ENCODE measurements at regions not wholly inside any gene's neighbourhood (a gene's known extent, or its start where the extent isn't known, plus 50 kb on each side); places are given as distances from the start of the nearest gene placed in this dataset.
A peak's percentile ranks its signal among the peaks of the same experiment; 100 is the strongest.

DNA sequence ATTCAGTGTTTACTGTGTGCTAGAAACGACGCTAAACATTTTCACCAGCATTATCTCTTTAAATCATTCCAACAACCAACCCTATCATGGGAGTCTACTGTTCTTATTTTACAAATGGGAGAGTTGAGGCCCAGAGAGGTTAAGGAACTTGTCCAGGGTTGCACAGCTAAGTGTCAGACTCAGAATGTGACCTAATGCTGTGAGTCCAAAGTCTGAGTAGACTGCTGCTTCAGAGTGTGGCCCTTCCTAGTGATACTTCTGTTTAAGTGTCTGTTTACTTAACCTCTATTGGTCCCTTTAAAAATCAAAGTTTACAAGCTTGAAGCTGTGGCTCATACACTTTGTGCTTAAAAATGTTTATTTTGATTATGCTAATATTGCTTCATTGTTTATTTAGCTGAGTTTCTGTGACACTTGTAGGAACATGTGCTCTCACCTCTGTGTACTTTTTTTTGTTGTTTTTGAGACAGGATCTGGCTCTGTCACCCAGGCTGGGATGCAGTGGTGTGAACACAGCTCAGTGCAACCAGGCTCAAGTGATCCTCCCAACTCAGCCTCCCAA lies 84.4 kb upstream of the SYPL1 start:
- DNase-seq = no peak

DNA sequence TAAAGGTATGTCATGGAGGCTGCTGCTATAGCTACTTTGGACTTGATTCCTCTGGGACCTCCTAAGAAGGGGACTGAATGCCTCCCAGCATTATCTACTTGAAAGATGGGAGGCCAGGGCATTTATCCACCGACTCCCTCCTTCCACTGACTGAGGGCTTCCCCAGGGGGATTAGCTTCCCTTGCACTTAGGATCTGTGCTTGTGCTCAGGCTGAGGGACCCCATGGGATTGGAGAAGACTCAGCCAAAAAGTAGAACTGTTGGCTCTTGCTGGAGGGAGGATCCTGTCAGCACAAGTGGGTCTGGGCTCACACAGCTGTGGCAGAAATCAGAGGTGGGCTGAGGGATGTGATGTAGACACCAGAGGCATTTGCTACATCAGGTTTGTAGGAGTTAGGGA lies 81.5 kb upstream of the SYPL1 start:
- DNase-seq = no peak

DNA sequence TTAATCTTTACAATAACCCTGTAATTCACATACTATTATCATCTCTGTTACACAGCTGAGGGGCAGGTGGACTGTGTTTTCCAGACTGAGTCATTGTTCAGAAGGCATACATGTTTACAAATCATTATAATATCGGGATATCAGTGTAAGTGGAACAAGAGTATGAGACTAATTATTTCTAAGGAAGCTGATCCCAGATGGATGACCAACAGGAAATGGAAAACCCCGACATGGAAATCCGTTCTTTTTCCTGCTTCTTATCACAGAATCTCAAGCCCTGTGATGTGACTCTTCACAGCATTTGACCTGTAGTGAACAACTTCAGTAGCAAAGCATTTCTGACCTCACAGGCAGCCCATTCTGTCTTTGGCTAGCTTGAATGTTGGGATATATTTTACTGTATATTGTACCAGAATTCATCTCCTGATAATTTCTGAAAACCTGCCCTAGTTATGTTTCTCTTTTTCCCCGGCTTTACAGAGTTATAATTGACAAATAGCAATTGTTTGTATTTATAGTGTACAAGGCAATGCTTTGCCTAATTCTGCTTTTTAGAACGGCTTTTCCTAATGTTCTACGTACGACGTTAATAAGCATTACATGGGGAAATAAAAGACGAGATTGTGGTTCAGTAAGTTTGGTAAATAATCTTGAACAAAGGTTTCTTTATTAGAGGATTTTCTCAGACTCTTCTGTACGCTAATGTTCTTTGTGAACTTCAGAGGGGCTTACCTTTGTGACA lies 78.6 kb upstream of the SYPL1 start:
- DNase-seq = no peak

DNA sequence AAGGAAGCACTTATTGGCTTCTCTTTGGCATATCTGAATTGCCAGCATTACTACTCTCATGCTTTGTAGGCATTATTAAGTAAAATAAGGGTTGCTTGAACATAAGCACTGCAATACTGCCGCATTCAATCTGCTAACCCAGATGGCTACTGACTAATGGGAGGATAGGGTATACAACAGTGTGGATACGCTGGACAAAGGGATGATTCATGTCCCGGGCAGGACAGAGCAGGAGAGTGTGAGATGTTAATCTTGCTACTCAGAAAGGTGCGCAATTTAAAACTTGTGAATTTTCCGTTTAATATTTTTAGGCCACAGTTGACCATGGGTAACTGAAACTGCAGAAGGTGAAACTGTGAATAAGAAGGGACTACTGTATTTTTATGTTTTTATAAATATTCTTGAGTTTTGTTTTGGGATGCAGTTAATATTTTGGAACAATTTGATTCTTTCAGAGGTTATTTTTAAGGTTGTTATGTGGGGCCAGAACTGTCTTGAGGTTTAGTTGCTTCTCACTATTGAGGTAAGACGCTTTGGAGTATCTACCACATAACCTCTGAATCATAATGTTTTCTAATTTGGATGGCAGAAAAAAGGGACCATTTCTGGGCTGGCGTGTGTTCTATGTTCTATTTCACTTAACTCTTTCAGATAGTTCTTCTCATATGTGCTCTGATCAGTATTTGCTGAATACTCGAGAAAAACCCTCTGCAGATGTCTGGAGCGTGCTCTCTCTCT lies 75.7 kb upstream of the SYPL1 start:
- DNase-seq = no peak

DNA sequence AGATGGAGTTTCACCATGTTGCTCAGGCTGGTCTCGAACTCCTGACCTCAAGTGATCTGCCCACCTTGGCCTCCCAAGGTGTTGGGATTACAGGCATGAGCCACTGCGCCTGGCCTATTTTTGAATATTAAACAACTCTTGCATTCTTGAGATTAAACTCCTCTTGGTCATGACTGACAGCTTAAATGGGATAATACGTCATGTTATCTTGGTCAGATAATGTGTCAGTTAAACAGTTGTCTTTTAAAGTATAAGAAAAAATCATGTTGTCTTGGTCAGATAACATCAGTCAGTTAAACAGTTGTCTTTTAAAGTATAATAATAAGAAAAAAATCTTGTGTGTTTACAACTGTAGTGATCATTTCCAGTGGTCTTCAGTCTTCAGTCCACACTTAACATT lies 73.6 kb upstream of the SYPL1 start:
- DNase-seq = no peak

DNA sequence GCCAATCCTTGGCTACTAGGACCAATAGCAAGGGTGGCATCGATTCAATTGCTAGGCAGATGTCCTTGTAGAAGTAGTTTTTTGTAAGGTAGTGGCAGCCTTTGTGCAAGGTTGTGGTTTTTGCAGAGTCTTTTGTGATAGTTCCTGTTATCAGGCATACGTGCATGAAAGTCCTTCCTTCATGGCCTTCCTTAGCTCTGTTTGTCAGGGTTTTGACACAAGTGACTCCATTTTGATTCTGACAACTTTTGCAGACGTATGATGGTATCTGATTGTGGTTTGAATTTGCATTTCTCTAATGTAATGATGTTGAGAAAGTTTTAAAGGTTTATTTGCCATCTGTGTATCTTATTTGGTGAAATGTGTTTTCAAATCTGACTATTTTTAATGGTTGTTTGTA lies 71.8 kb upstream of the SYPL1 start:
- DNase-seq = no peak

DNA sequence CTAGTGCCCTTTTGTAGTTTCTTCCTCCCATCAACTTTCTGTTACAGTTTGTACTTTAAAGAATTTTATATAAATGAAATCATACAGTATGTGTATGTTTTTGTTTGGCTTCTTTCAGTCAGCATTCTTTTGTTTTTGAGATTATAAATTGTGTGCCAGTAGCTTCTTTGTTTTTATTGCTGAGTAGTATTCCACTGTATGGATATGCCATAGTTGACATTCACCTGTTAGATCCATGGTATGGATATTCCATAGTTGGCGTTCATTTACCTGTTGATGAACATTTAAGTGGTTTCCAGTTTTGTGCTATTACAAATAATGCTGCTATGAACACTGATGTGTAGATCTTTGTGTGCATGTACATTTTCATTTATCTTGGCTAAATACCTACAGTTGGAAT lies 70.8 kb upstream of the SYPL1 start:
- no peak for DNase-seq

DNA sequence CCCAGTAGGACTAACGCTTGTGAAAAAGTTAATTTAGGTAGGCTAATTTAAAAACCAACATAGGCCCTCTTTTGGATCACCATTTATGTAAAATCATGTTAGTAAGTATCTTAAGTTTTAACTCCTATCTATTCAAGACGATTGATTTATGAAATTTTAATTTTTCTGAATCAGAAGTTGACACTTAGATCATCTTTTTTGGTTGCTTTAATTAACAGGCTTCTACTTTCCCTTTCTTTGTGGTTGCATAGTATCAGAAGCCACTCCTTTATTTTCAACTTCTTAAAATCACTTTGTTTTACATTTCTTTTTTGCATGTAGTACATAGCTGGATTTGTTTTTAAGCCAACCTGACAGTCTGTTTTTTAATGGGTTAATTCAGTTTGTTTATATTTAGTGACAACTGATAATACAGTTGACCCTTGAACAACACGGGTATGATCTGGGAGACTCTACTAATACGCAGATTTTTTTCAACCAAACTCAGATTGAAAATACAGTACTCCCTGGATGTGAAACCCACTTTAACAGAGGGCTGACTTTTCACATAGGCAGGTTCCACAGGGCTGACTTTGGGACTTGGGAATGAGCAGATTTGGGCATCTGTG lies 69.7 kb upstream of the SYPL1 start:
- DNase-seq = no peak

DNA sequence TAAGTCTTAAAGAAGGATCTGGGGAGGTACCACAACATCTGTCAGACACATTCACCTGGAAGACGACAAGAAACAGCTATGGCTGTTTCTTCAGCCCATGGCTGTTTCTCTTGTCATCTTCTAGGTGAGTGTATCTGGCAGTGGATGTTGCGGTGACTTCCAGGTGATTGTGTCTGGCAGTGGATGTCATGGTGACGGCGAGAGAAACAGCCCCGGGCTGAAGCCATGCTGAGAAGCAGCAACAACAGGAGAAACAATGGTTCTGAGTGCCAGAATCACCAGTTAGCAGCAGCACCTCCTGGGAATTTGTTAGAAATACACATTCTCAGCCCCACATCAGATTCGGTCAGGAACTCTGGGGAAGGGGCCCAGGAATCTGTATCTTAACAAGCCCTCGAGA lies 68.6 kb upstream of the SYPL1 start:
- DNase-seq = no peak

DNA sequence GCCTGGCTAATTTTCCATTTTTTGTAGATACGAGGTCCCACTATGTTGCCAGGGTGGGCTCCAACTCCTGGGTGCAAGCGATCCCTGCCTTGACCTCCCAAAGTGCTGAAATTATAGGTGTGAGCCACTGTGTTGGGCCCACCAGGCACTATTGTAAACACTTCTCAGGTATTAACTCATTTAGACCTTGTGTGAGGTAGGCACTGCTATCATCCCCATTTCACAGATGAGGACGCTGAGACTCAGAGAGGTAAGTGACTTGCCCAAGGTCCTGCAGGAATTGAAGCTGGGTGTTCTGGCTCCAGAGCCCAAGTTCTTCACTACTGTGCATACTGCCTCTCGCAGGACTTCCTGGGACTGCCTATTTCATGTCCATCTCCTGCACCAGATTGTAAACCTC lies 67.1 kb upstream of the SYPL1 start:
- no peak for DNase-seq

DNA sequence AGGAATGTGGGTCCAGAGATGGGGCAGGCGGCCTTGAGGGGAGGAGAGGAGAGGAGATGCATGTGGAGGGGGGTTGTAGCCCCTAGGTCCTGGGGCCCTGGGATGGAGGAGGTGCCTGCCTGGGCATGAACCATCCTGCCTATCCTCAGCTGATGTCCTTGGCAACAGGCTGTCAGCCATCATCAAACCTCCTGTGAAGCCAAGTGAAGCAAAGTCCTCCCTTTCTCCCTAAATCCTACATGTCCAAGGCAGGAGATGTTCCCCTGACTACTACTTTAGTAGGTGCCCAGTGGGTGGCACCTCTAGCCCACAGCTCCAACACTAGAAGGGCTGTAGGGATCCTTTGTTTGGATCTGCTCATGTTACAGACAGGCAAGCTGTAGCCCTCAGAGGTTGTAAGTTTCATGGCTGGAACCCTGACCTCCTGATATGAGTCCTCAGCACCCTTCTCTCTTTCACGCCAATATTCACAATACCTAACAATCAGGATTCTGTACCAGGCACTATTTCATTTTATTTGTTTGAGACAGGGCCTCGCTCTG lies 66.6 kb upstream of the SYPL1 start:
- DNase-seq = no peak

DNA sequence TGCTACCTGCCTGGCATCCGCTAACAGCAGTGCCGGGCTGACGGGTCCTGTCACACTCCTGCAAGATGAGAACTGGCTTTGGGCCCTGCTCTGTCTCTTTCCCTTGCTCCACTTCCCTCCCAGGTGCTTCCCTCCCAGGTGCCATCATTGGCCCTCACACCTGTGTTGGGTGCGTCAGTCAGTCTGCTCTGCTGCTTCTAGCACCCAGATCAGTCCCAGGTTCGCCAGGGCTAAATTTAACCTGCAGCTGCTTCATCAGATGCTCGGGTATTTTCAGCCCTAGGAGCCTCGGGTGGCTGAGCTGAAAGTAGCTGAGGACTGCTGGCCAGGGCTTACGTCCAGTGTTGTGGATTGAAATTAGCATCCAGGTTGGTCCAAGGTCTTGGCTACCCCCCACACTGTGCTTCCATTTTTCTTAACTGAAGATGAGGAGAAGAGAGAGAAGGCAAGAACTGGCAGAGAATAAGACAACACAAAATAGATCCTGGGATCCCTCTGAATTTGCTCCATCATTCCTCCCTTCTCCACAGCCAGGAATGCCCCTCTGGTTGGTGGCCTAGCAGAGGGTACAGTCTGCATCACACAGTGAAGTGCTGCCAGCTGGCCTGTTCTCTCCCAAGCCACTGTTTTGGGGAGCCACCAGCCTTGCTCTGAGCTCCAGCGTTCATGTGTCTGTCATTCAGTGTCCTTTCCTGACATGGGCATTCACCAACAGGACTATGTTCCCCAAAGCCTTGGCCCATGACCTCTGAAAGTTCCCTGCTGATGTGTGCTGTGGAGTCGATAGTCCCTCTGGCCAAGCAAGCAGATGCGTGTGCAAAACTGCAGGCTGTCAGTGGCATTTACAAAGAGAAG lies 65.9 kb upstream of the SYPL1 start:
- no peak for DNase-seq

DNA sequence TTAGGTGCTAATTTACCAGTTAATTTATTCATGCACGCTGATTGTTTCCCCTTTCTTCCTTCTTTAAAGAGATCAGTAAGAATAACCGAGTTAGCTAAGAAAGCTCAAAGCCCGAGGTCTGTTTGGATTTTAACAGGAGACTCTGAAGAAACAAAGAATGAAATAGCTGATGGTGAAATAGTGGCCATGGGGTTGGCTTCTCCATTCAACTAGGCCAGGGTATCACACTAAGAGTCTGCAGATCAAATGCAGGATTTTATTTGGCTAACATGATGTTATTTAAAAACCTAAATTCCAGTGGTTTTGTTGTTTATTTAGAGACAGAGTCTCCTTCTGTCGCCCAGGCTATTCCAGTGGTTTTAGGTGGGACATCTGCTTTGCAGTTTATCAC lies 65.2 kb upstream of the SYPL1 start:
- DNase-seq = no peak

DNA sequence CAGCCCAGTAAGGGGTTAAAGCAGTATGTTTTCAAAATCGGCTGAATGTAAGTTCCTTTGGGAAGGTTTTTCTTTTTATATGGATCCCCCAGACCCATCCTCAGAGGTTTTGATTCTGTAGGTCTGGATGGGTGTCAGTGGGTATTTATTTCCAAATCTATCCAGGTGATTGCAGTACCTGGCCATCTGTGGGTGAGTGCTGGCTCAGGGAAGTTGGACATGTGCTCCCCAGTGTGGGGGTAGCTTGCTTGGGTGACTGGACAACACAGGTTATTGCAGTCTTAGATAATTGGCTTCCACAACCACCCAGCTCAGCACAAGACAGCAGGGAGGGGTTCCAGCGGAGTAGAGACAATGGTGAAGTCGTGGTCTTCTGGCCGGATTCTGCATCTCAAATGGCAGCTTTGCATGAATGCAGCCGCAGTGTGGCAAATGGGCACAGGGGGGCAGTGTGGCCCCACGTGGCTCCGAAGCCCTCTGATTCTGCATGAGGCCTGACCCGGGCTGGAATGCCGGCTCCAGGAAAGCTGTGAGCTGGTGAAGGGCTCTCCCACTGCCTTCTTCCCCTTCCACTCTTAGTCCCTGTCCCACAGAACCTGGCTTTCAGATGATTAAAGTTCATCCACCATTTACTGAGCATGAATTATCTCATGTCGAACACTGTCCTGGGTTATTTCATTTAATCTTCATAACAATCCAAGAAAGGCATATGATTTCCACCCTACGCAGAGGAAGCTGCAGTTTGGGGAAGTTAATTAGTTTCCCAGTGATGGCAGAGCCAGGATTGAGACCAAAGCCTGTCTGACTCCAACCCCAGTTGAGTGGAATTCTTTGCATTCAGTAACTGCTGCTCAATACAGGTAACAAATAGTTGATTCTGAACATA lies 64.5 kb upstream of the SYPL1 start:
- peak; percentile 25 for DNase-seq

DNA sequence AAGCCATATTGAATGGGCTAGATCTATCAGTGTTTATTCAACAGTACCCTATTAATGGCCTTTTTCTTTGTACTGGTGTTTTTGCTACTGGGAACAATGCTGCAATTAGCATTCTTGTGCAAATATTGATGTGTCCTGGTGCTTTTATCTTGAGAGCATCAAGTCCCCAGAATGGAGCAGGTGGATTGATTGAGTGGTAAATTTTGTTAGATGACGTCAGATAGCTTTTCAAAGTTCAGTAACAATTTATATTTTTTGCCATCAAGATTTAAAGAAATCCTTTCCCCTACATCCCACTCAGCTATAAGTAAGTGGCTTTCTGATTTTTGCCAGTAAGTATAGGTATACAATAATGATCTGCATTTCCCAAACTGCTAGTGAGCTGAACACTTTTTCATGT lies 63.4 kb upstream of the SYPL1 start:
- no peak for DNase-seq

DNA sequence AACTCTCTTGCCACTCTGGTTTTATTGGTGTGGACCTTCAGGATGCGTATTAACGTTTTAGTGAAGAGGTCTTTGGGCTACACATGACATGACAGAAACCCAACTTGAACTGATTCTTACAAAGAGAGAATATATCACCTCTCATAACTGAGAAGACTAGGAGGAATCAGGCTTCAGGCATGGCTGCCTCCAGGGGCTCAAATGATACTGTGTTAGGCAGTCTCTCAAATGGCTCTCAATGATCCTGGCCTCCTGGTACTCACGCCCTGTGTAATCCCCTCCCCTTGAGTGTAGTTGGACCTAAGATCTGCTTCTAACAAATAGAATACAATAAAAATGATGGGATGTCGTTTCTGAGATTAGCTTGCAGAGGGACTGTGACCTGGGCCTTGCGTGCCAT lies 58.5 kb upstream of the SYPL1 start:
- DNase-seq = no peak

DNA sequence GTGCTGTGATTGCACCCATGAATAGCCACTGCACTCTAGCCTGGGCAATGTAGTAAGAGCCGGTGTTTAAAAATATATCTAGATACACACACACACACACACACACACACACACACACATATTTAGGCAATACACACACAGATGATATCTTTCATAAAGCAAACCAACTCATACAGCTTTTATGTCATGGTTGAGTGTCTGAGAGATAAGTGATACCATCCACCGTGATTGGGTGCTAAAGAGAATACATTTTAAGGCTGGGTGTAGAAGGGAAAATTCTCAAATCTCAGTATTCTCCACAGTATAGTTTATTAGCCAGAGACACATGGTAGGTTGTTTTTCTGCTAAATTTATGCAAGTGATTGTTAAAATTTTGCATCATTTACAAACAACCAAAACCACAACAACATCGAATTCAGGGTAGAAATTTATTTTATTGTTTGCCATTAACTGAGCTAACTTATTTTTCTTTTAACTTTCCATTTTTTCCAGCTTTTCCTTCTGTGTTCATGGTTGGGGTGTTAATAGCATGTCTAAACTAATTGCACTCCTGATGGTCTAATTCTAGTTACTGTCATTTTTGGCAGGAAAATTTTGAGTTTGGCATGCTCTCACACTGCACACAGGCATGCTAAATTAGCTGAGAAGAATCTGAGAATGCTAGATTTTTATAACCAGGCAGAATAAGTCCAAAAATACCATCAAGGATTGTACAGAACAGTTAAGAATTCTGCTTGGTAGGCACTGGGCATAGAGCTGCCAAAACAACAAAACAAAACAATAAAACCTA lies 57.9 kb upstream of the SYPL1 start:
- DNase-seq = no peak

DNA sequence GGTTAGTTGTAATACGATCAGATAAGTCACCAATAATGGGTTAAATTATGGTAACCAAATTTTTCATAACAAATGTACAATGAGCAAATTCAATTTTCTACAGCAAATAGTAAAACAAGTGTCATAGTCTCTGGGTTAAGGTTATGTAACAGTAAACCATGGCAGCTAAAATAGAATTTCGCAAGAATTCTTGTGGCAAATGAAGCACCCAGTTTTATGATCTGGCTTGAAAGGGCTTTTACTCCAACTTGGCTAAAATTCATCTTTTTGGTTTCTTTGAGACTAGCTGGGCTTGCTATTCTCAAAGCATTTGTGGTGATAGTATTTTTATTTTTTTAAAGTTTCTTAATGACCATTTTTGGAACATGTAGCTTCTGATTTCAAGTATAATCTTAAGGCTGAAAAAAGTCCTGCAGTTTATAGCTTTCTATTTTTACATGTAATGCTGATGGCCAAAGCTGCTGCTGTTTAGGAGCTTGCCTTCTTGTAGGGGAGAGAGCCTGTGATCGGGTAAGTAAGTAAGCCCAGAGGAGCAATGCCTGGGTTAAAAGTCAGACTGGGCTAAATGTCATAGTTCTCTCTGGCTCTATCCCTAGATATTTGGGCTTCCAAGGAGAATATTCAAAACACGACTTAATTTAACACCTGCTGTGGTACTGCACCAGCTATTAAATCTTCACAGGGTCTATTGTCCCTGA lies 55.5 kb upstream of the SYPL1 start:
- DNase-seq = no peak

DNA sequence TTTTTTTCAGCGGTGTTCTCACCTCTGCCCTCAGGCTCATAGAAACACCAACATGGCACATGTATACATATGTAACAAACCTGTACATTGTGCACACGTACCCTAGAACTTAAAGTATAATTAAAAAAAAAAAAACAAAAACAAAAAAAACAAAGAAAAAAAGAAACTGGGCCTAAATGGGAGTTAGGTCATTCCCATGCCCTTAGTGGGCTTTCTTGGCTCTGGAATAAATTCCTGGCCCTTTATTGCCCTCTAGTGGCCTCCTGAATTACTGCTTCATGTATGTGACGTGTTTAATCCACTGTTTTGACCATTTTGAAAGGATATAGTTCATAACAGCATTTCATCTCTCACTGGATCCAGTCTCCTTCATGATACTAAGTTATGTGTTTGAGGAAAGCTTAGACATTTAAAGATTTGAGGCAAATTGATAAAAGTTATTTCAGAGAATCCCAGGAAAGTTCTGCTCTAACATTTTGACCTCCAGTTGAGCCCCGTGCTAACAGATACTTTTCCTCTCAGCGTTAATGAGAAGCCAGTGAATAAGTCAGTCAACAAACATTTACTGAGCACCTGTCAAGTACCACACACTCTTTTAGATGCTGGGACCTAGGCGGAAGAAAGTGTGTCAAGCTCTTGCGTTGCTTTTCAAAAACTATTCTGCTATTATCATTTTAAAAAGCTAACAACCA lies 54.7 kb upstream of the SYPL1 start:
- peak; percentile 80 for DNase-seq
